Loucy (cell line): ENCODE measurements at regions not wholly inside any gene's neighbourhood (a gene's known extent, or its start where the extent isn't known, plus 50 kb on each side); places are given as distances from the start of the nearest gene placed in this dataset.

Experiments used
- H2AFZ ChIP-seq: fragments of 200-600 bp; sonication (generic); 2 replicates; pipeline ENCODE4 v1.6.0; 2016; ENCODE audit warnings: antibody characterized with exemption, mild to moderate bottlenecking, low read length, moderate library complexity
- H3F3A ChIP-seq: fragments of 200-600 bp; 2 replicates; pipeline ENCODE4 v1.6.0; 2016; ENCODE audit warnings: antibody characterized with exemption, low read depth, mild to moderate bottlenecking
- H3K27me3 ChIP-seq: fragments of 200-600 bp; sonication (generic); 2 replicates; pipeline ENCODE4 v1.6.1; 2014; ENCODE audit warnings: low read length, mild to moderate bottlenecking; ENCODE audit not compliant: insufficient read depth, poor library complexity, severe bottlenecking
- H3K36me3 ChIP-seq: fragments of 200-600 bp; sonication (generic); 2 replicates; pipeline ENCODE4 v1.6.1; 2016; ENCODE audit warnings: low read length; ENCODE audit not compliant: insufficient read depth
- H3K4me1 ChIP-seq: fragments of 200-600 bp; sonication (generic); 2 replicates; pipeline ENCODE4 v1.5.1; 2014; ENCODE audit warnings: low read length, mild to moderate bottlenecking; ENCODE audit not compliant: insufficient read depth, poor library complexity, severe bottlenecking
- H3K4me2 ChIP-seq: fragments of 200-600 bp; sonication (generic); 2 replicates; pipeline ENCODE4 v1.6.0; 2014; ENCODE audit warnings: antibody characterized with exemption, low read length, low read depth, mild to moderate bottlenecking; ENCODE audit not compliant: poor library complexity, severe bottlenecking
- H3K4me3 ChIP-seq: fragments of 200-600 bp; sonication (generic); 2 replicates; pipeline ENCODE4 v1.5.1; 2014; ENCODE audit warnings: low read length, mild to moderate bottlenecking, mixed read lengths; ENCODE audit not compliant: poor library complexity, severe bottlenecking
- H3K79me2 ChIP-seq: fragments of 200-600 bp; sonication (generic); 2 replicates; pipeline ENCODE4 v1.6.1; 2014; ENCODE audit warnings: low read length; ENCODE audit not compliant: insufficient read depth
- H3K9ac ChIP-seq: fragments of 200-600 bp; sonication (generic); 2 replicates; pipeline ENCODE4 v1.6.0; 2014; ENCODE audit warnings: mild to moderate bottlenecking, low read depth, low read length, moderate library complexity; ENCODE audit not compliant: poor library complexity, severe bottlenecking
- H3K9me2 ChIP-seq: fragments of 200-600 bp; sonication (generic); replicated peaks from 2 replicates; pipeline ENCODE4 v1.6.1; 2016; ENCODE audit warnings: low read depth, low read length, mixed read lengths
- H3K9me3 ChIP-seq: fragments of 200-600 bp; sonication (generic); 2 replicates; pipeline ENCODE4 v1.6.1; 2014; ENCODE audit warnings: mild to moderate bottlenecking, antibody characterized with exemption, low read length, low read depth; ENCODE audit not compliant: insufficient read depth
- H4K20me1 ChIP-seq: fragments of 200-600 bp; sonication (generic); 2 replicates; pipeline ENCODE4 v1.6.0; 2014; ENCODE audit warnings: antibody characterized with exemption, low read length, mild to moderate bottlenecking; ENCODE audit not compliant: insufficient read depth, poor library complexity, severe bottlenecking
- CTCF ChIP-seq: fragments of 200-600 bp; sonication (generic); conservative IDR thresholded peaks from 2 replicates; pipeline ENCODE4 v1.5.1; 2014; ENCODE audit warnings: mild to moderate bottlenecking, antibody characterized with exemption, low read length
- EZH2phosphoT487 ChIP-seq: fragments of 200-600 bp; IDR thresholded peaks from 2 replicates; pipeline ENCODE4 v1.6.1; 2018; ENCODE audit warnings: antibody characterized with exemption, mild to moderate bottlenecking, moderate library complexity, borderline replicate concordance

- Histone ChIP-seq H3K36me3 (no peaks in the 10 kb centered on the region), H3K9ac (no peak overlapping the region), H3K79me2 (no peaks in the 10 kb centered on the region), H3K27me3 (no peaks in the 10 kb centered on the region), H2AFZ (no peak overlapping the region), H3F3A (no peaks in the 10 kb centered on the region), H3K4me3 (no peak overlapping the region), H4K20me1 (no peaks in the 10 kb centered on the region), H3K9me3 (no peaks in the 10 kb centered on the region), H3K9me2 (no peaks in the 10 kb centered on the region), H3K4me2 (no peak overlapping the region), H3K4me1 (no peaks in the 10 kb centered on the region)
- no peak for TF ChIP-seq EZH2phosphoT487
- TF ChIP-seq CTCF = peak; percentile 52
These were observed 1586.7 kb downstream of the HACE1 start for GRCh38 chr6:103273048-103273447.

DNA sequence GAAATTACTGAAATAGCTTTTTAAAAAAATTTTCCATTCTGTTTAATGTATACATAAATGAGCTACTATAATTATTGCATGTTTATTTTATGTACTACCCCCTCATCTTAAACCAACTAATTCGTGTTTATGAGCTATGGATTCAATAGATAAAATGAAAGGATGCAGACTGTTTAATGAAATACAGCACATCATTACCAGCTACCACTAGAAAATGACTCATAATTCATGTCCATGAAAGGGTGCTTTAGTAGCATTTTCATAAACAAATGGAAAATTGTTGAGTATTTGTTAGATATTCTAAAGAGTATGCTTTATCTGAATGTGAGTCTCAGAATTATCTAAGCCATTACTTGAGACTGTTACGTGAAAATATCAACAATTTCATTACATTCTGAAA, 1590.1 kb downstream of the HACE1 start:
- Histone ChIP-seq H3K4me2 (no peak overlapping the region), H3K79me2 (no peaks in the 10 kb centered on the region), H3K9ac (no peak overlapping the region), H3K9me3 (no peaks in the 10 kb centered on the region), H2AFZ (no peak overlapping the region), H3K36me3 (no peaks in the 10 kb centered on the region), H3K9me2 (no peaks in the 10 kb centered on the region), H3K4me3 (no peak overlapping the region), H3K27me3 (no peaks in the 10 kb centered on the region), H3F3A (no peaks in the 10 kb centered on the region), H3K4me1 (no peaks in the 10 kb centered on the region), H4K20me1 (no peaks in the 10 kb centered on the region)
- no peak for TF ChIP-seq EZH2phosphoT487
- TF ChIP-seq CTCF = no peak

DNA sequence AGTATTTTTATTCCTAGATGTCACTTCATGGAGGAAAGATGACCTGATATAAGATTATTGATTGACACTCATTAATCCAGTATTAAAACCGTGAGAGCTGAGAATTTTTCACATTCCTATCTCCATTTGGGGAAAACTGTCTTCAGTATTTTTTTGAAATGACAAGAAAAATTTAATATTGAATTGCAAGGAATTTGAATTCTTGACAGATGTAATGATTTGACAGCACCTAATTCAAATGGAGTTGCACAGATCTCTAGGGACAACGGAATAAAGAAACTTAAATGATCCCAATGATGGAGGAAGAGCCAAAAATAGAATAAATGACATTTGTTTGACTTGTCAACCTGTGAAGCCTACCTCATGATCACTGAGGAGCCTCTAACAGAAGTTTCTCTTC, 1591.4 kb downstream of the HACE1 start:
- no peak overlapping the region for H3K9ac ChIP-seq
- H3K4me1 ChIP-seq = no peaks in the 10 kb centered on the region
- no peaks in the 10 kb centered on the region for H4K20me1 ChIP-seq
- H3K79me2 ChIP-seq = no peaks in the 10 kb centered on the region
- TF ChIP-seq CTCF (no peak), EZH2phosphoT487 (no peak)
- no peaks in the 10 kb centered on the region for H3K9me2 ChIP-seq
- H3K36me3 ChIP-seq = no peaks in the 10 kb centered on the region
- H3K9me3 ChIP-seq = no peaks in the 10 kb centered on the region
- H3K4me2 ChIP-seq = no peak overlapping the region
- no peak overlapping the region for H3K4me3 ChIP-seq
- H3K27me3 ChIP-seq = no peaks in the 10 kb centered on the region
- H3F3A ChIP-seq = no peaks in the 10 kb centered on the region
- H2AFZ ChIP-seq = no peak overlapping the region
